Right cardiac atrium (tissue), 5 donors: ENCODE measurements at regions not wholly inside any gene's neighbourhood (a gene's known extent, or its start where the extent isn't known, plus 50 kb on each side); places are given as distances from the start of the nearest gene placed in this dataset.
A peak's percentile ranks its signal among the peaks of the same experiment; 100 is the strongest.

Source experiments
- ATAC-seq, 2 donors: fragments of 200-7000 bp; cut with Tn5 transposase; one replicate each; pipeline versions ENCODE4 v1.8.0 to v1.9.1; 2020; ENCODE audit warnings: moderate library complexity in 2 of 2, mild to moderate bottlenecking in 1 of 2
- DNase-seq, 3 donors: peaks; one replicate each; pipeline ENCODE4 v3.0.0-alpha.2; 2020
- H3K27ac ChIP-seq: one replicate; pipeline ENCODE4 v1.5.1; 2013; ENCODE audit warnings: mild to moderate bottlenecking, low read length, control low read depth, moderate library complexity
- H3K27me3 ChIP-seq: one replicate; pipeline ENCODE4 v1.6.1; 2013; ENCODE audit not compliant: control insufficient read depth, insufficient read depth
- H3K4me1 ChIP-seq: one replicate; pipeline ENCODE4 v1.6.1; 2013; ENCODE audit warnings: low read length; ENCODE audit not compliant: control insufficient read depth, insufficient read depth
- H3K4me3 ChIP-seq: one replicate; pipeline ENCODE4 v1.5.1; 2013; ENCODE audit warnings: low read length, control low read depth
- H3K9me3 ChIP-seq: one replicate; pipeline ENCODE4 v1.6.1; 2013; ENCODE audit warnings: low read length; ENCODE audit not compliant: control insufficient read depth
- WGBS: extraction: QIAGEN DNeasy Blood & Tissue Kit; methylation state at CpG from one replicate; pipeline ENCODE4 v1.1.7; 2013; 5-methylcytosine and 5-hydroxymethylcytosine counted together
- intact Hi-C, 4 donors: fragments of 100-400 bp; cut with DNase I; formaldehyde crosslinking; loops; one replicate each; pipeline versions ENCODE4 v1.11.0 to v1.14.0; 2022 to 2023
- donor health status: healthy with polysubstance abuse.
- donor health status: DM: no; HTN: yes; CAD: no.
- donor health status: DM: no; HTN: no; CAD: no.
- donor health status: DM: no; HTN: yes; CAD: no; lungs with severe emphysema.
- donor health status: DM: yes; HTN: yes; CAD: no.

DNA sequence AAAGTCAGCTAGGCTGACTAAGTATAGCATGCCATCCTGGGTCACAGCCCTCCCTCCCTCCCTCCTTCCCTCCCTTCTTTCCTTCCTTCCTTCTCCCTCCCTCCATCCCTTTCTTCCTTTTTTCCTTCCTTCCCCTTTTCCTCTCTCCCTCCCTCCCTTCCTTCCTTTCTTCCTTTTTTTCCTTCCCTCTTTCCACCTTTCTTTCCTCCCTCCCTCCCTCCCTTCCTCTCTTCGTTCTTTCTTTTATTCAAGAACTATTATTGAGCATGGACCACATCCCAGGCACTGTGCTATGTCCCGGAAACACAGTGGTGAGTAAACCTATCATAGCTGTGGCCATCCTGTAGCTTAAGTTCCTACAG, 106.2 kb upstream of the BACH2 start:
- H3K27ac ChIP-seq: no peak overlapping the region
- no peaks in the 10 kb centered on the region for H3K27me3 ChIP-seq
- ATAC-seq (no peak), DNase-seq (no peak)
- 72% methylated on average over 2 of the region's 2 CpGs for WGBS
- H3K4me1 ChIP-seq: no peaks in the 10 kb centered on the region
- intact Hi-C loops: no loop called here
- no peak overlapping the region for H3K4me3 ChIP-seq
- no peaks in the 10 kb centered on the region for H3K9me3 ChIP-seq

DNA sequence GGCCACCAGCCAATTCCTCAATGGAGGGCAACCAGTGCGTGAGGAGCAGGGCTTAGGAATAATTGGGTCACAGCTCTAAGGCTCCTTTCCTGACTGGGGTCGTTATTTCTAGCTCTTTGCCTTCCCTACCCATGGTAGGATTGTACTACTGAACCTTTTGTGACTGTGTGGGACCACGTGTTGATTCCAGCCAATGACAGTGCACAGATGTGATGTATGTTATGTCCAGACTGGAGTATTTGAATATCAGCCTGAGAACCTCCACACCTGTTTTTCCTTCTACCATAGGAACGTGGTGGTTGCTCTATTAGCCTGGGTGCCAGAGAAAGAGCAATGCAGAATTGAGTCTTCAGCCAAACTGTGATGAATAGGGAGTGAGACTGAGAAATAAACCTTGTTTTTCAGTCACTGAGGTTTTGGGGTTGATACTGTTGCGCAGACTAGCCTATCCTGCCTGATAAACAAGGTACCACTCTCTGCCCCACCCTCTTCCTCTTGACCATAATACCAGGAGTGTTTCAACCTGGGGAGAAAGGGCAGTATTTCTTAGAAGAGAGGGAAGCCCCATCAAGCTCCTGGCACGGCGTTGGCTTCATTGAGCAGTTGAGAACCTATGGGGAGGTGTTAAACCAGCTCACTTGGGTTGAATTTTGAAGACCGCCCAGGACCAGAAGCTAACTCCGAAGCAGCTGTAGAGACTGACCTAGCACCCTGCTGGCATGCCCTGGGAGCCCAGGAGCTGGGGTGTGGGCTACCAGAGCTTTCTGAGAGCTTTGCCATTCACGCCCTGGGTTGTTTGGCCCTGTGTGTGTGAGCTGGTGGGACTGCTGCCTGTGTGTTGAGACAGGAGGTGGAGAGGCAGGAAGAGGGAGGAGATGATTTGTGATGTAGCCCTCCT, 105.5 kb upstream of the BACH2 start:
- intact Hi-C loops: no loop called here
- H3K27me3 ChIP-seq: no peaks in the 10 kb centered on the region
- no peak overlapping the region for H3K27ac ChIP-seq
- H3K4me3 ChIP-seq: no peak overlapping the region
- no peaks in the 10 kb centered on the region for H3K4me1 ChIP-seq
- 83% methylated on average over 10 of the region's 10 CpGs for whole genome bisulfite sequencing
- ATAC-seq (no peak), DNase-seq (no peak)
- no peaks in the 10 kb centered on the region for H3K9me3 ChIP-seq

DNA sequence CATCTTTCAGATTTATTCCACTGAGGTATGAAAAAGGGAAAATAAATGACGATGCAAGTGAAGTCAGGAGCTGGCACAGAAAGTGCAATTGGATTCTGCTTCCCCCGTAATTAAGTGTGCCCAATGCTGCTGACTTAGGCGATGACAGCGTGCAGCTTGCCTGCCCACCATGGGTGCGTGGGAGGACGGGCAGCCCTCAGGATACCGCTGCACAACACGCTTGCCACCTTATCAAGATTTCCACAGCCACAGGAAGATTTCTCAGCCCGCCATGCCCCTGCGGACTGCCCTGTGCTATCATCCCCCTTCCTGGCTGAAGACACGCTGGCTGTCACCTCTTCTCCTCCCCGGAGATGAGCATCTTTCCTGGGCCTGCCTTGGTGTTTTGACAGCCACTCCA, 103.3 kb upstream of the BACH2 start:
- Histone ChIP-seq H3K27ac (no peak overlapping the region), H3K27me3 (no peaks in the 10 kb centered on the region), H3K4me3 (no peak overlapping the region), H3K9me3 (no peaks in the 10 kb centered on the region), H3K4me1 (no peaks in the 10 kb centered on the region)
- WGBS: 35% methylated on average over 12 of the region's 12 CpGs
- DNase-seq: no peak
- peak in 1 of 2 donors; percentile 15 for ATAC-seq
- intact Hi-C loops: loop anchor here in 3 of 4 donors (5.0 to 10.0 kb wide), 4 partner anchors 75 to 428 kb away; no protein-coding TSS in a partner anchor

DNA sequence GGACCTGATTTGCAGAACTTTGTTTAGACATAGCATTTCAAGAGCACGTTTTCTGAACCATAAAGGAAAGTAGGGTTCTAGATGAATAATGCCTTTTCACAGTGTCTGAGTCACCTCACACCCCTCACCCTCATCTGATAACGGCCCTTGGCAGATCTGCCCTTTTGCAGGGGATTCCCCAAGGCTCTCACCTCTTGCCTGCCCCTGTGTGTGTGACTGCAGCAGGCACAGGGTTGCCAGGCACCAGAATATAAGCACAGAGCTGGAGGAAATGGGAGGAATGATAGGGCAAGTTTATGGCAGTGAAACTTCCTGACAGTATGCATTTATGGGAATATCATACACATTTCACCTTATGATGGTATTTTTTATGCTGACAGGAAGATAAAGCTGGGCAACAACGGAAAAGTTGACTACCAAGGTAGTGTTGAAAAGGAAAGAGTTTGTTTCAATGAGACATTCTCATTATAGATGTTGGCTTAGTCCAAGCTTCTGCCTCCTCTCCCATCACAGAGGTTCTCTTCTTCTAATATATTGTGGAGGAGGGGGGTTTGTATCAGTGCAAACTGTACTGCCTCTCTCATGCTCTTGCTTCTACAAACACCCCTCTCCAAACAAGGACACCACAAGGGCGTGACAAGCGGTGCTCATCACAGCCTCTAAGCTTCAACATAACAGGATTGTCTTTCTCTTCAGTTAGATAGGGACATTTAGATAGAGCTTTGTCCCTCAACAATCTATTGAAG, 101.5 kb upstream of the BACH2 start:
- H3K4me1 ChIP-seq: no peaks in the 10 kb centered on the region
- ATAC-seq (peak in 1 of 2 donors; percentile 47), DNase-seq (no peak)
- WGBS: 48% methylated on average over 5 of the region's 5 CpGs
- H3K9me3 ChIP-seq: no peaks in the 10 kb centered on the region
- intact Hi-C loops: loop anchor here in 3 of 4 donors (5.0 to 10.0 kb wide), 4 partner anchors 77 to 426 kb away; no protein-coding TSS in a partner anchor
- no peaks in the 10 kb centered on the region for H3K27me3 ChIP-seq
- no peak overlapping the region for H3K27ac ChIP-seq
- H3K4me3 ChIP-seq: no peak overlapping the region

DNA sequence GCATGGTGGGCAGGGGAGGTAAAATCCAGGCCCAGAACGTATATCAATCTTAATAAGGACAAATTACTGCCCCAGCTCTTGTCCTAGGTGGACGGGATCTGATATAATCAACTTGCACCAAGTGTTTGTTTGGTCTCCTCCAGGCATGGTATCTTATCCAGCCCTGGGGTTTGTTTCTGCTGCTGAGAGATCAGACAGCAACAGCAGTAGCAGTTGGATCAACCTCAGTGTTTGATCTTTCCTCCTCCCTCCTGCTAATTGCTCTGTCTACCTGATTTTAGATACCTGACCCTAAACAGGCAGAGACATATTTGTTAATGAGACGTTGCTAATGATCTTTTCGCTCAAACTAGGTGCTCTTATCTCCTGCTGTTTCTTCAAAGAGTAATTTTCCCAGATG, 100.4 kb upstream of the BACH2 start:
- 83% methylated on average over 4 of the region's 4 CpGs for WGBS
- H3K4me3 ChIP-seq: no peak overlapping the region
- no peak for ATAC-seq

DNA sequence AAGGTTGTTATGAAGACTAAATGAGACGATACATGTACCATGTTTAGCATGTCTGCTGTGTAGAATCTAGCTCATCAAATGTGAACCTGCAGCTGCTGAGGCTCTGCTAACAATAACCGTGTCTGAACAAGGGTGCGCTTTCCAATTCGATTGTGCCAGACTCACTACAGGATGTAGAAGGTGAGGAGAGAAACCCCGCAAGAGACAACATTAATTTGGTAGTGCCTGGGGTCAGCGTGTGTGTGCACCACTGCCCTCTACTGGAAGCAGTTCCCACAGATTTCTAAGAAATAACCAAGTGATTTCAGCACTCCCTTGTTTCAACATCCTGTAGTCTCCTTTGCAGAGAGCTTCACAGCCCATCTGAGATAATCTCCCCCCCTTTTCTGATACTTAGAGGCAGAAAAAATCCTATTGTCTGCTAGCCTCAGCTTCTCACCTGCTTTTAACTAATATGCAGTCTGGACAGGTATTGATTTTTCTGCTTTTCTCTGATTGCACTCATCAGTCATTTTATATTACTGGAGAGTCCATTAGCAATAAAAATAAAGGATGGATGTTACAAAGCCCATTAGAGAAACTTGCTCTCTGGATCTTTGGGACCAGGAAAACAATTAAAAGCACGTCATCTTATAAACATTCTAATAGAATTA, 96.7 kb upstream of the BACH2 start:
- 32% methylated on average over 7 of the region's 7 CpGs for WGBS
- H3K27me3 ChIP-seq: no peaks in the 10 kb centered on the region
- DNase-seq: peak; percentile 38 to 64 (median 54)
- no peak overlapping the region for H3K27ac ChIP-seq
- no peaks in the 10 kb centered on the region for H3K4me1 ChIP-seq
- no peak overlapping the region for H3K4me3 ChIP-seq
- intact Hi-C loops: loop anchor here in 3 of 4 donors (5.0 to 10.0 kb wide), 5 partner anchors 81 to 426 kb away; no protein-coding TSS in a partner anchor
- H3K9me3 ChIP-seq: no peaks in the 10 kb centered on the region
- ATAC-seq: peak; percentile 78 to 83

More for the DNA sequence above, 100.4 kb upstream of the BACH2 start:
- Histone ChIP-seq H3K27ac (no peak overlapping the region), H3K27me3 (no peaks in the 10 kb centered on the region), H3K4me1 (no peaks in the 10 kb centered on the region), H3K9me3 (no peaks in the 10 kb centered on the region)
- intact Hi-C loops: loop anchor here in 3 of 4 donors (5.0 to 10.0 kb wide), 4 partner anchors 78 to 425 kb away; no protein-coding TSS in a partner anchor
- DNase-seq: no peak

DNA sequence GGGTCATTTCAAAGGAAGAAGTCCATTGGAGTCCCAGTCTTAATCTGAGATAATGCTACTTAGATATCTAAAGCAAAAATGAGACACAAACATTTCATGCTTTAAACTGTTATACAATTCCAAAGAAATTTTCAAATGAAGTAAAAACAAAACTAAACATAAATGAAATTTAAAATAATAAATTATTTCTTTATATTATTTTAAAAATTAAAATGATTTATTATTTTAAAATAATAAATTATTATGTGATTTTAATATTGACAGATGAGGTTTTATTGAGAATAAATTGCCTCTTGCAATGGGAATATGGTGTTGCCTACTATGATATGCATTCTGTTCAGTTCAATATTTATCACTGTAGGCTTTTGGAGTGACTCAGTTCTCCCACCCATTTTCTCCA, 93.7 kb upstream of the BACH2 start:
- no peak for DNase-seq
- no peak for ATAC-seq
- intact Hi-C loops: loop anchor here in 3 of 4 donors (5.0 to 10.0 kb wide), 5 partner anchors 84 to 423 kb away; no protein-coding TSS in a partner anchor

DNA sequence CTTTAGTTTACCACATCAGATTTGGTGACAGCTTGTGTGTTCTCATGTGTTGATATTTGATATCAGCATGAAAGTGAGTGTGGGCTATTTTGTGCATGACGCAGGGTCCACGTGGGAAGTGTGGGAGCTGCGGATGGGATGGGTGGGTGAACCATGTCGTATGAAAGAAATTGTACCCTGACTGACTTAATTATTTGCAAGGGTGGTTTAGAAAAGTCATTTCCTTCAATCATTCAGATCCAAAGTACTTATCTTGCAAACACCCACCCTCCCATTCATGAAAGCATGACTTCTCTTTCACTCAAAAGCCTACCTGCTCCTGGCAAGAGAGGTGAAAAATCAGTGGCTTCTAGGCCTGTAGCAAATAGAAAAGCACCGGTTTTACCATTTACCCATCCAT, 91.8 kb upstream of the BACH2 start:
- ATAC-seq (no peak), DNase-seq (no peak)
- no peaks in the 10 kb centered on the region for H3K27me3 ChIP-seq
- no peaks in the 10 kb centered on the region for H3K4me1 ChIP-seq
- H3K27ac ChIP-seq: no peak overlapping the region
- H3K9me3 ChIP-seq: no peaks in the 10 kb centered on the region
- H3K4me3 ChIP-seq: no peak overlapping the region
- intact Hi-C loops: loop anchor here in 1 of 4 donors (10.0 kb wide), 1 partner anchor 94 kb away; the partner anchor contains the start of gene BACH2
- 81% methylated on average over 5 of the region's 5 CpGs for WGBS

More for the DNA sequence above, 93.7 kb upstream of the BACH2 start:
- Histone ChIP-seq H3K9me3 (no peaks in the 10 kb centered on the region), H3K4me1 (no peaks in the 10 kb centered on the region), H3K4me3 (no peak overlapping the region), H3K27me3 (no peaks in the 10 kb centered on the region), H3K27ac (no peak overlapping the region)

DNA sequence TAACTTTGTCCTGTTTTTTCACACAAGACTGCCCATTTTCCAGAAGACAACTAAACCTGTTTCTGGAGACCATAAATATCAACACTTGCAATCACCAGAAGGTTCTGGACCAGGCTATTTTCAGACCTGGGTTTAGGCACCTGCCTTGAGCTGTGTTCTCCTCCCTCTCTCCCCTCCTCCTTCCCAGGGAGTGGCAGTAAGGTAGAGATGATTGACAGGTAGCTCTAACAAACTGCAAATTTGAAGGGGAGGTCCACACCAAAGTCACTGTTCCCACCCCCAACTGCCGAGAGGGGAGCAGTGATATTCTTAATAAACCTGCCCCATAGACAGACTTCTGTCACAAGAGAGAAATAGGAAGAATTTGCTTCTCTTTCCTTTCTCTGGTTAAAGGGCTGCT, 91.2 kb upstream of the BACH2 start:
- Histone ChIP-seq H3K27me3 (no peaks in the 10 kb centered on the region), H3K4me1 (no peaks in the 10 kb centered on the region), H3K4me3 (no peak overlapping the region), H3K27ac (no peak overlapping the region), H3K9me3 (no peaks in the 10 kb centered on the region)
- DNase-seq (no peak), ATAC-seq (no peak)
- intact Hi-C loops: loop anchor here in 1 of 4 donors (10.0 kb wide), 1 partner anchor 93 kb away; the partner anchor contains the start of gene BACH2
- WGBS: 71% methylated on average over 1 of the region's 1 CpG

DNA sequence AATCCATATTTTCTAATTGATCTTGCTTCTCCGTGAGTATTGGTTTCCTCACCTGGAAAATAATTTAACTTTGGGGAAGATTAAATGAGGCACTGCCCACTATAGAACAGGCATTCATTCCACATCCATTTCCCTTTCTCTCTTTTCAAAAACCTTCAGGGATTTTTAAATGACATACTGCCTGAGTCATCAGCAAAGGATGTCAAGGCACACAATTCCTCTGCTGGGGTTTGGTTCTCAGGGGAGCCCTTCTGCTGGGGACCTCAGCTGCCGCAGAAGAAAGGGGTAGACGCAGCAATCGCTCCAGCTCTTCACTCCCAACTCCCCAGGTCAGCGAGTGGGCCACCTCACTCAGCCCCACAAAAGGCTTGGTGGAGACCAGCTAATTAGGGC, 90.7 kb upstream of the BACH2 start:
- Histone ChIP-seq H3K4me3 (no peak overlapping the region), H3K9me3 (no peaks in the 10 kb centered on the region), H3K4me1 (no peaks in the 10 kb centered on the region), H3K27ac (no peak overlapping the region), H3K27me3 (no peaks in the 10 kb centered on the region)
- 70% methylated on average over 5 of the region's 5 CpGs for WGBS
- DNase-seq (no peak), ATAC-seq (no peak)
- intact Hi-C loops: loop anchor here in 1 of 4 donors (10.0 kb wide), 1 partner anchor 93 kb away; the partner anchor contains the start of gene BACH2
